Left forelimb (tissue), 1 donor: ENCODE measurements at regions not wholly inside any gene's neighbourhood (a gene's known extent, or its start where the extent isn't known, plus 50 kb on each side); places are given as distances from the start of the nearest gene placed in this dataset.

Source experiments
- DNase-seq: peaks from one replicate; pipeline ENCODE4 v3.0.0-alpha.2; 2018; ENCODE audit warnings: low spot score

DNA sequence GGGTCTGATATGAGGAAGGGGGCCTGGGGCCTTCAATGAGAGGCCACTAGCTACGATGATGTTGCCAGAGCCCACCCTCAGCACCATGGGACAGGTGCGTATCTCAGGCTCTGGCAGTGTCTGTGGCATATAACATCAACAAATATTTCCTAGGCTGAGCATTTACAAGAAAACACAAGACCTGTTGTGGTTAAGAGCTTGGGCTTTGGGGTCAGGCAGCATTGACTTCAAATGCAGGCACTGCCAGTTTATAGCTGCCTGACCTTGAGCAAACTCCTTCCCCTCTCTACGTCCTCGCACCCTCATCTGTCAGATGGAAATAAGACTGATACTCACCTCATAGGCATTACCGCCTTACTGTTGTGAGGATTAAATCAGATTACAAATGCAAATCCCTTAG lies 156.0 kb downstream of the KATNAL1 start:
- no peak for DNase-seq

DNA sequence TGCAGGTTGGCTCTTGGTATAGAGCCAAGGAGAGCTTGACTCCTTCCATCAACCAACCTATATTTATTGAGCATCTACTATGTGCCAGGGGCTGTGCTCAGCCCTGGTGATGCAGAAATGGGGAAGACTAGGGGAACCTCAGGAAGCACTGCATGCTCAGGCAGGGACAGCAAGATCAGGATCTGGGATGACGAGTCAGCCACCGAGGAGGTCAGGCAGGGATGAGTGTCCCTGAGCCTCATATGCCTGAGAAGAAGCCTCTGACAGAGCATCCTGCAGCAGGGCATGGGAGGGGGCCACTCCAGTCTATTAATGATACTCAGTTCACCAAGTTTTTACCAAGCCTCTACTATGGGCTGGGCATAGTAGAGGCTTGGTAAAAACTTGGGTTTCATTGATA lies 158.1 kb downstream of the KATNAL1 start:
- DNase-seq, result no peak

DNA sequence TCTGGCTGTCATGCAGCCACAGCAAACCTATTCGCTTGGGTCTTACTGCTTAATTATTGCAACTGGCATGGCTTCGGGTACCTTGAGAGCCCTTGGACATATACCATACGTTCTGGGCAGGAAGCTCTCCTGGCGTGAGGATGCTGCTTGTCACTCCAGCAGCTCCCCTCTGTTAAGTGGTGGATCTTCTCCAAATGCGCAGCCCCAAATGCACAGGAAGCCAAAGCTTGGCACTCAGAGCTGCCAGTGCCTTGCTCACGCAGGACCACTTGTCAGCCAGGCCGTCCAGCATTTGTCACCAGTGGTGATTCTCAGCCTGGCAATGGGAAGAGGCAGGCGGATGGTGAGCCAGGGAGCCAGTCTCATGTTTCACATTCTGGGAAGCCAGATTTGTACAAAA lies 158.6 kb downstream of the KATNAL1 start:
- DNase-seq, result no peak

DNA sequence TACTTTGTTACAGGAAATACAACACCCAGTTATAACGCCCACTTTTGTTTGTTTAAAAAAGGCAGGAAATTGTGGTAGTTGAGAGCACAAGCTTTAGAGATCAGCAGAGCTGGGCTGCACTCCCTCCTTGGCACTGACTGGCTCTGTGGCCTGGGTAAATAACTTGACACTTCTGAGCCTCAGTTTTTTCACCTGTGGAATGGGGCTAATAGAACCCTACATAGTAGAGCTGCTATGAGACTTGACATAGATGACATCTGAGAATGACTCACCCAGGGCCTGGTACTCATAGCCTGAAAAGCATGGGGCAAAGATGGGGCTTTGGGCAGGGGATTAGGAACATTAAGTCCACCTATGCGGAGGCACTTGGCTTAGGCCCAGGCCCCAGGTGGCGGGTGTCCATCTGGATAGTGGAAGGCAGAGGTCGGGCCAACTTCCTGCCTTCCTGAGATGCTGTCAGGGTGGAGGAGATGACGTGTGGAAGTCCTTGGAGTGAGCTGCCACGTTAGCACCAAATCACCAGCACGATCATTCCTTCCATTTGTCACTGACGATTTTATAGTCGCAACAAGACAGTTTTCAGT lies 159.1 kb downstream of the KATNAL1 start:
- no peak for DNase-seq

DNA sequence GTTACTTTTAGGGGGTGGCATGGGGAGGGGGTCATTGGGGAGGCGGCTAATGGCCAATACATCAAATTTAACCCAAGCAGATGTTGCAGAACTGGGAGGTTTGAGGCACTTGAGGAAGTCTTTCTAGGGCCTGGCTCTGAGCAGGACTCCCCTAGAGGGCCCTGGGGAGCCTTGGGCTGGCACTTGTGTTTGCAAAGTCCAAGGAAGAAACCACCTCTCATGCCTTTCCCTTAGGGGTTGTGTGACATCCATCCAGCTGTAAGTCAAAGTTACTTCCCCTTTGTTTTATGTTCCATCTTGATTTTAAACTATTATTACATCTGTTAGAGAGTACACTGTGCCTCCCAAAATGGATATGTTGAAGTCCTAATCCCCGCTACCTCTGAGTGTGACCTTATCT lies 159.9 kb downstream of the KATNAL1 start:
- no peak for DNase-seq

DNA sequence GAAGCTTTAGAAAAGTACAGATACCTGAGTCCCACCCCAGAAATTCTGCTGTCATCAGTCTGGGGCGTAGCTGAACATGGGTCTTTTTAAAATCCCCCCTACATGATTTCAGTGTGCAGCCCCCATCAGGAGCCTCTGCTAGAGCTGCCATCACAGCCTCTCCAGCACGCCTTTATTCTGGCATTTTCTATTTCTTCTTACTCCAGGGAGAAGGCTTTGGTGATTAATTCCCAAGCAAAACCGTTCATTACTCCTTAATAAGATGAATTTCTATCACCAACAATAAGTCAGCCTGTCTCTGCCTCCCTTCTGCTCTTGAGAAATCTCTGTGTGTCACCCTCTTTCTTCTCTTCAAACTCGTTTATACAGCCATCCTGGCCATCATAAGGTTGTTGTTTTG lies 160.3 kb downstream of the KATNAL1 start:
- no peak for DNase-seq

DNA sequence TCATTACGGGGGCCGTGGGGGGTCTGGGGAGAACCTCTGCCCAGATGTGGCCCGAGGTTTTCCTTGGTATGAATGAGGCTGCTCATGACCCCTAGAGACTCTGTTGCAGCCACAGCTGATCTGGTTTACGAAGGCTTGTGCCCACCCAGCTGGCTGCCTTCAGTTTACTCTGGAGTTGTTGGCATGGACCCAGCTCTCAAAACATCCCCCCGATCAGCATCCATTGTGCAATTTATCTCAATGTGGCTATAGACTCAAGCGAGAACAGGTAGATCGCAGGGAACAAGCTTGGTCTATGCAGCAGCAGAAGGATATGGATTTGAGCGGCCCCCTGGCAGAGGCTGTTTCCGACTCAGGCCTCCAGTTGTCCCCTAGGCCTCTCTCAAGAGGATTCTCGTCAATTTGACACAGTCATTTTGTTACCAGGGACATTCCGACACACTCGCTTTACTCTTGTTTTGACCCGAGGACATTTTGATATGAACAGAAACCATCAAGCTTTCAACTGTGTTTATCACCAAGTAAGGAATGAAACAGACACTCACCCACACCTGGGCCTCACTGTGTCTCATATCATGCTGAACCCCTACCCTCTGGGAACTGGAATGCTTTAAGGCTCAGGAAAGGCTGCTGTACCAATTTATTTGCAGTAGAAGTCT lies 161.5 kb downstream of the KATNAL1 start:
- DNase-seq, result no peak

DNA sequence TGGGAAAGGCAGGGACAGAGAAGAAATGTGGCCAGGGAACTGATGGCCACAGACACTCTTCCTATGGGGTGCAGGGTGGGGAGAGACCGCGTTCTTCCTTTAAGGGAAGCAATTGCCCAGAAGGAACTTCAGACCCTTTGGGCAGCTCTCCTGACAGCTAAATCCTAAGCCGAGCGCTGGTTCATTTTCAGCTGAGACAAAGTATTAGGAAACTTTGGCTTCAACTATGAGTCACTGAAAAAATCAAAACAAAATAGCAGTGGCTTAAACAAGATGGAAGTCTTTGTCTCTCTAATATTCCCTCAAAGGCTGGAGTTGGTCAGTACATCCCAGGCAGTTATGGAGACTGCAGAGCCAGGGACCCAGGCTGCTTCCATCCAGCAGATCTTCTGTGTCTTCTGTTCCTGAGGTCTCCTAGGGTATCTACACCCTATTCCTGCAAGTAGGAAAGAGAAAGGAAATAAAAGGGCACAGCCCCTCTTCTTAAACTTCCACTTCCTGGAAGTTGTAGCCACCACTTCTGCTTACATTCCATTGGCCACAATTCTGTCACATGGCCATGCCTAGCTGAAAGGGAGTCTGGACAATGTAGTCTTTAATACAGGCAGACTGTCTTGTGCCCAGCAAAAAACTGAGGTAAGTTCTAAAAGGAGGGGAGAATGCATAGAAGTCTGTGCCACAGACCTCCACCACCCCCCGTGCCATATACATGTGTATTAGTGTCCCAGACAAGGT lies 163.5 kb downstream of the KATNAL1 start:
- no peak for DNase-seq

DNA sequence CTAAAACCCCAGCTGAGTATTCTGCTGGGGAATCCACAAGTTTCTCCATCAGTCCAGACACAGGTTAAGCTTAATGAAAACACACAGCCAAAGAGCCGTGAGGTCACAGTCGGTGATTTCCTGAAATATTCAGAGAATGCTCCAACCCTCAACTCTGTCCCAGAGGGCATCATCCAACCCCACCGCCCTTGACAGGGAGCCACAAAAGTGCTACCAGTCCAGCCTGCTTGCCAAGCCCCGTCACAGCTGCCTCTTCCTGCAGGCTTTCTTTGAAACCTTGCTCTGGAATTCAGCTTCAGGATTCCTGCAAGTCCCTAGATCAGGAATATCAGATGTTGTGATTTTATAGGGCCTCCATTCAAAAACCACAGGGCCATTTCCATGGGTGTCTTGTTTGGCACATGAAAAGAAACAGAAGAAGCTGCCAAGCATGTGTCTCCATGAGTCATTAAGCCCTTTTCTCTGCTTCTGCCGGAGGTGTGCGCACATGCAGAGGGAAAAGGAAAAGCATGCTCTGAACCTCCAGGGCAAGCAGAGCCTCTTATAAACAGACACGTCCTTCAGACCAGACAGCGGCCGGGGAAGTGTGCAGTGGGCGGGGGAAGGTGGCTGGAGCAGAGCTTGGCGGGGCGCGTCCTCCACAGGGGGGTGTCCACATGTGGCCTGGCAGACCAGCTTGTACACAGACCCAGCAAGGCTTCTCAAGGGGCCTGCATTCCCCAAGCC lies 164.7 kb downstream of the KATNAL1 start:
- DNase-seq, result peak; percentile 67

DNA sequence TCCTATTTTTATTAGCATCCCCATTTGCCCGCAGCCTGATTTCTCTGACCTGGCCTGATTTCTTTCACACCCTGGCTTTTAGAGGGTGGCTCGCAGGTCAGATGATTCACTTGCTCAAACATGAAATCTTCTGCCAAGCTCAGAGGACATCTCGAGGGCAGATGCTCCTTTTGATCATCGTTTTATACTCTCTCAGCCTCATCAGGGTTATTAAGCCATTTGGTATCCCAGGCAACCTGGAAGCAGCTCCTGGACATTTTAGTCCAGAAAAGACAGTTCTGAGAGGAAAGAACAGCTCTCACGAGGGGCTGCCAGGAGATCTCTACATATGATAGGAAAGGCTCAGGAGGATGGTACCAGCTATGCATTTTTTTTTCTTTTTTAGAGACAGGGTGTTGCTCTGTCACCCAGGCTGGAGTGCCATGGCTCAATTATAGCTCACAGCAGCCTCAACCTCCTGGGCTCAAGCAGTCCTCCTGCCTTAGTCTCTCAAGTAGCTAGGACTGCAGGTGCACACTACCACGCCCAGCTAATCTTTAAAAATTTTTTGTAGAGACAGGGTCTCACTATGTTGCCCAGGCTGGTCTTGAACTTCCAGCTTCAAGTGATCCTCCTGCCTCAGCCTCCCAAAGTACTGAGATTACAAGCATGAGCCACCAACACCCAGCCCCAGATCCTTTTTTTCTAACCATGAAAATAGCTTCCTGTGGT lies 165.4 kb downstream of the KATNAL1 start:
- DNase-seq, result no peak

DNA sequence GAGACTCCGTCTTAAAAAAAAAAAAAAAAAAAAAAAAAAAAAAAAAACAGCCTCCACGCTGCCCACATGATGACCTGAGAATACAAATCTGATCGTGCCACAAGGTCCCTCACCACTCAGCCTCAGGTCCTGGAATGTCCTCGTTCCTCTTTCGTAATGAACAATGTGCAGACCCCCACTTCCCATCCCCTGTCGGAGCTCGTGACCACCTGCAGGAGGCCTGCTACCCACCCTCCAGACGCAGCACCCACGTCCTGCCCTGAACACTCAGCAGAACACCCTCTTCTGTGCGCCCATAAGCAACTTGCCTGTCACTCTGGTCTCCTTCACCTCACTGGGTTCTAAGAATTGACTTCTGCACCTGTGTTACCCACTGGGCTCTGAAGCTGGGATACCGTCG lies 166.4 kb downstream of the KATNAL1 start:
- DNase-seq, result no peak

DNA sequence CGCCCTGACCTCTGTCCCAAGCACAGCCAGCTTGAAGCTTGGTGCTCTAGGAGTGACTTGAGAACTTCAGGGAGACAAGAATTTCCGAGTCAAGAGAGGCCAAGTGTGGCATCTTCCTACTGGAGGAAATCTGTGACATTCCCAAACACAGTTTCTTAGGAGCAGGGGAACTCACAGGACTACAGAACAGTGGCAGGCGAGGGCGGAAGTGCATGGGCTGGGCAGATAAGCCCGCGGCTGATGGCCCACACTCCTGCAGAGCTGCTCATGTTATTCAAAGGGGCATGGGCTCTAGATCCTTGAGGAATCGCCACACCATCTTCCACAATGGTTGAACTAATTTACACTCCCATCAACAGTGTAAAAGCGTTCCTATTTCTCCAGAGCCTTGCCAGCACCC lies 168.8 kb downstream of the KATNAL1 start:
- DNase-seq, result no peak

DNA sequence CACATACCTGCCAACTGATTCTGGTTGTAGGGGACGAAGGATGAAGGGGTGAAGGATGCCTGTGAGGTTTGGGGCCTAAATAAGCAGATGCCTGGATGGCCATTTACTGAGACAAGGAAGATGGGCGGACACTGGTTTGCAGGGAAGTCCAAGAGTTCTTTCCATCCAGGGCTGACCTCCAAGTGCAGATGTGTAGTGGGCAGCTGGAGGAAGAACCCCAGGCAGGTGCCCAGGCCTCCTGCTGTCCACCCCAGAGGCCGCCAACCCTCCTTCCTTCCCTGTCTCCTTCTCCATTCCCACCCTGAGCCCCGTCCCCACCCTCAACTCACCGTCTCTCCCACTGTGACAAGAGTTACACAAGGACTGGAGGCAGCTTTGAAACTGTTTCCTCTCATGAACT lies 171.5 kb downstream of the KATNAL1 start:
- DNase-seq, result no peak

DNA sequence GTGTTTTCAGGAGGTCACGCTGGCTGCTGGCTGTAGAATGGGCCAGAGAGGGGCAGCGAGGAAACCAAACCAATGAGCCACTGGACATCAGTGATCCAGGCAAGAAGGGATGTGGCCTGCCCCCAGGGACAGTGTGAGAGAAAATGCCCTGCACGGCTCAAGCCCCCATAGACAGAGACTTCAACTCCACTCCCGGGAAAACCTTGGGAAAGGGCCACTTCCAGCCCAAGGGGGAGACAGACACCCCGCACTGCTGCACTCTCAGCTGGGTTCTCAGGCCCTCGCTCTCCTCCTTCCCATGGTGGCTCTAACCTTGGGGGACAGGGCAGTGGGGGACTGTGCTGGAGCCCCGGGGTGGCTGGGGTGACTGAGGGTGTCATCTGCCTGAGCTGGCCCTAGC lies 172.0 kb downstream of the KATNAL1 start:
- no peak for DNase-seq

DNA sequence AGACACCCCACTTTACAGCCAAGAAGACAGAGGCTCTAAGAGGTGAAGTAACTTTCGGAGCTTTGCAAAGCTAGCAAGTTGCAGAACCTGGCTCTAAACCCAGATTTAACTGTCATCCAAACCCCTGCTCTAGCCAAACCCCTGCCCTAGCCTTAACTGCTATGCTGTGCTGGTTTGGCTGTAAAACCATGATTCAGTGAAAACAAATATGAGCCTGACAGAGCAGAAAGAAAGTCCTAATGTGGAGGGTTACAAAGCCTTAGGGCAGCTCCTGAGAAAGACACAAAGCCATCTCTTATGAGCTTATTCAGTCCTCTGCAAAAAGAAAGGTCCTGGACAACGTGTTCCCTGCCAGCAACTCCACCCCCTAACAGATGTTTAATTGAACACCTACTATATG lies 172.8 kb downstream of the KATNAL1 start:
- DNase-seq, result no peak

DNA sequence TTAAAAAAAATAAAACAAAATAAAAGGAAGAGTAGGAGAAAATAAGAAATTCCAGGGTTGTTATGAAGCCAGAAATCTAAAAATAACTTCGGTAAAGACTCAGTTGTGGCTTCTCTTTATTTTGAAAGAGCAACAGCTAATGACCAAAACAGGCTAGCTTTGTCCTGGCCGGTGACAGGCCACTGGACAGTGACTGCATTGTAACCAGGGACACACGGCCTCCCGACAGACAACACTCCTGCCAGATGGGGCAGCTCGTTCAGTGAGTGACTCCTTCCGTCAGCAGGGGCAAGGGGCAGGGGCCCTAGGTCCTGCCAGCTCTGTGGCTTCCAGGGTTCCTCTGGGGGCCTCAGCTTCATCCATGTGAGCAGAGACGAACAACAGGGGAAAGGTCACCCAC lies 173.4 kb downstream of the KATNAL1 start:
- no peak for DNase-seq

DNA sequence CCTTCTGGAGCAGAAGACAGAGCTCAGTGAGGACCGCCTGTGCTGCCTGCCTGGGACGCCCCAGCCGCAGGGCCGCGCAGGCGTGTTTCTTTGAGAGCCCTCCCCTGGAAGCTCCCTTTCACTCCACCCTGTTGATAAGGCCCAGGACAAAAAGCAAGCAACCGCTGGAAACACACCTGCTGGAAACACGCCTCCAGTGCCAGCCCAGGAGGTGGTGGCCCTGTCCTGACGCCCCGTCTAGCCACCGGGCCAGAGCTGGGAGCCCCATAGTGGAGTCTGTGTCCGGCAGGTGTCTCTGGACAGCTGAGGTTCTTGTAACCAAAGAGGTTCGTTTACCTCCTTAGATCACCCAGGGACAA lies 173.8 kb downstream of the KATNAL1 start:
- no peak for DNase-seq

DNA sequence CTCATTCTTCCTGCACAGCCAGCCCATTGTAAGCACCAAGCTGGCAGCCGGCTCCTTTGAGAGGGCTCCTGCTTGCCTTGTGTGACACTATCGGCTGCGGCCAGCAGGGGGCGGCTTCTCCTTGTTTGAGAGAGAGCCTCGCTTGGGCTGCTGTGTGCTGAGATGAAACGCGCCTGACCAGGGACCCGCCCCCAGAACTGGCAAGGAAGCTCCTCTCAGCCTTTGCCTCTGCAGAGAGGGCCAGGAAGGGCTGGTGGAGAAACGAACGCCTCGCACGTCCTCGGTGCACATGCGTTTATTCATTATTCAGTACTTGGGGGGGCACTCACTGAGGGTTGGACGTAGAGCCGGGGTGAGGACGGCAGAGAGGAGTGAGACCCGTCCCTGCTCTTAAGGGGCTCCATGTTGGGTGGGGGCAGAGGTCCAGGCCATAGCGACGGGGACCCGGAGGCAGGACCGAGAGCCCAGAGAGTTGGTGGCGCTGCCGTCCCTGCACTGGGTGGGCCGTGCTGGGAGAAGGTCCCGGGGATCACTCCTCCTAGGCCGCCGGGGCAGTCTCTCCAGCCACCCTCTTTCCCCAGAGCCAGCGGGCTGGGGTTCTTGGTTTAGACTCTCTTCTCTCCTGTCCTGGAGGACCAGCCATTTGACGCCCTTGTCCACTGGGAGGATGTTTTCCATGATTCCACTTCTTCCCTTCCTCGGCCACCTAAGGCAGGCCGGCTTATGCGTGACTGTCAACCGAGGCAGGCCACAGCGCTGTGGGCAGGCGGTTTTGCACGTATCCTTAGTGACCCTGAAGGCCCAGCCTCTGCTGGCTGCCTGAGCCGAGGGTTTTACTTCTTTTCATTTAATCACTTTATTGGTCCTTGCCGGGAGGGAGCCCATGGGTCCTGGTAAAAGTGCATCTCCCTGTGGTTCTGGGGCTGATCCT lies 174.5 kb downstream of the KATNAL1 start:
- DNase-seq, result peak; percentile 96

DNA sequence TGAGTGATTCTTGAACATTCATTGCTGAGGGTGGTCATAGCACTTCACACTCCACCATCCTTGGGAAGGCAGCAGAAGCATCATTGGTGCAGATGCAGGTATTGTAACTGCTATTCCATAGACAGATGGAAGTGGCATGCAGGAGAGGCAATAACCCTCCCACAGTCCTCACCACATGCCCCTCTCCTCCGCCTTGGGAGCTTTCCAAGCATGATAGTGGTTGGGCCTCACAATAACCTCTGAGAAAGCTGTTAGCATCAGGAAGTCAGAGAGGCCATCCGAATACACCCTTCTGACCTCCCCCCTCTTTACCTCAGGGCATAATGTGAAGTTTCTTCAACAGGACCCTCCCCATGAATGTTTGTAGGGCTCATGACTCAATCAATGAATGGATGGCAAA lies 177.9 kb downstream of the KATNAL1 start:
- no peak for DNase-seq

DNA sequence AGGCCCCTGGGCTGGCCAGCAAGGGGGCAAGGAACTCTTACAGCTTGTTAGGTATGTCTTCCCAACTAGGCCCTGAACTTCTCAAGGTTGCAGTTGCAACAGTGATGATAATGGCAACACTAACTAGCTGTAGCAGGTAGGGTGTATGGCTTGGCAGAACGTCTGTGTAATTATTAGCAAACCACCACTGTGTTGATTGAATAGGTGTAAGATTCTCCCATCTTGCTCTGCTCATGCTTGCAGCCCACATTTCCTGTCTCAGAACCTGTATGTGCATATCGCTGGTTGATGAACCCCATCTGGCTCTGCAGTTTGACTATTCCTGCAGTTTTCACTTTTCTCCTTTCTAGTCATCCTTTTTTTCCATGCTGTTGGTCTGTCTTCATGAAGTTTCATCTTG lies 178.8 kb downstream of the KATNAL1 start:
- no peak for DNase-seq

DNA sequence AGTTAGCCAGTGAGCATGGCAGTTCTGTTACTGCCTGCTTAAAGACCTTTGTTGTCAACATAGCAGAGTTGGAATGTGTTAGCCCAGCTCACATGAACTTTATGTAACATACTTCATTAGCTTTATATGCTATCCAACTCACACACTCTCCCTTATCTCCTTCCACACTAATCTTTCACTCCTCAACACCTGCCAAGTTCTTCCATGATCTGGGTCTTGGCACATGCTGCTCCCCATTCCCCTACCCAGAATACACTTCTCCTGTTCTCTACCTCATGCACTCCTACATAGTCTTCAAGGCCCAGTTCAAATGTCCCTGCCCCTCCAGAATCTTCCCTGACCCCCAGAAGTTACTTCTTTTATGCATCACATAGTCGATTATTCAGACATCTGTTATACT lies 179.3 kb downstream of the KATNAL1 start:
- DNase-seq, result no peak
